Fibroblast of skin of scalp (primary cell): ENCODE measurements at regions not wholly inside any gene's neighbourhood (a gene's known extent, or its start where the extent isn't known, plus 50 kb on each side); places are given as distances from the start of the nearest gene placed in this dataset.
A peak's percentile ranks its signal among the peaks of the same experiment; 100 is the strongest.

Experiments used
- DNase-seq: peaks from one replicate; pipeline ENCODE4 v3.0.0-alpha.2; 2013

GRCh38 chr6:139825935-139826374, 451.5 kb upstream of the CITED2 start:
- no peak for DNase-seq

GRCh38 chr6:139824864-139825263, 450.4 kb upstream of the CITED2 start:
- no peak for DNase-seq

- DNase-seq, result no peak
These were observed 449.3 kb upstream of the CITED2 start for GRCh38 chr6:139823808-139824126.

- DNase-seq, result no peak
These were observed 448.8 kb upstream of the CITED2 start for GRCh38 chr6:139823099-139823807.

- no peak for DNase-seq
These were observed 447.3 kb upstream of the CITED2 start for GRCh38 chr6:139821676-139822223.

- DNase-seq, result peak; percentile 95
These were observed 445.8 kb upstream of the CITED2 start for GRCh38 chr6:139820210-139820609.

GRCh38 chr6:139819776-139820175, 445.3 kb upstream of the CITED2 start:
- DNase-seq, result no peak

- no peak for DNase-seq
These were observed 438.5 kb upstream of the CITED2 start for GRCh38 chr6:139812939-139813338.

- peak; percentile 42 for DNase-seq
These were observed 427.3 kb upstream of the CITED2 start for GRCh38 chr6:139801571-139802321.

GRCh38 chr6:139800837-139801236, 426.4 kb upstream of the CITED2 start:
- no peak for DNase-seq

GRCh38 chr6:139790527-139790926, 416.1 kb upstream of the CITED2 start:
- no peak for DNase-seq

- DNase-seq, result no peak
These were observed 409.8 kb upstream of the CITED2 start for GRCh38 chr6:139784222-139784769.

GRCh38 chr6:139779988-139780774, 405.7 kb upstream of the CITED2 start:
- no peak for DNase-seq

GRCh38 chr6:139778688-139779087, 404.2 kb upstream of the CITED2 start:
- peak; percentile 35 for DNase-seq

GRCh38 chr6:139778106-139778505, 403.7 kb upstream of the CITED2 start:
- DNase-seq, result no peak

- DNase-seq, result no peak
These were observed 402.9 kb upstream of the CITED2 start for GRCh38 chr6:139777202-139777970.

GRCh38 chr6:139776041-139776440, 401.6 kb upstream of the CITED2 start:
- no peak for DNase-seq

GRCh38 chr6:139768196-139768595, 393.7 kb upstream of the CITED2 start:
- DNase-seq, result no peak

- no peak for DNase-seq
These were observed 392.3 kb upstream of the CITED2 start for GRCh38 chr6:139766796-139767195.

- DNase-seq, result peak; percentile 43
These were observed 391.4 kb upstream of the CITED2 start for GRCh38 chr6:139765825-139766285.

- DNase-seq, result peak; percentile 97
These were observed 390.1 kb upstream of the CITED2 start for GRCh38 chr6:139764498-139764986.
